GM13977 (cell line): ENCODE measurements at regions not wholly inside any gene's neighbourhood (a gene's known extent, or its start where the extent isn't known, plus 50 kb on each side); places are given as distances from the start of the nearest gene placed in this dataset.

Experiments
- DNase-seq: peaks from one replicate; pipeline ENCODE4 v3.0.0; 2012; ENCODE audit warnings: low spot score
- CTCF ChIP-seq: IDR thresholded peaks from 2 replicates; pipeline ENCODE4 v1.5.1; 2012; ENCODE audit warnings: mild to moderate bottlenecking, control low read depth; ENCODE audit not compliant: insufficient read depth; ENCODE audit errors: extremely low read depth, missing control alignments
- in situ Hi-C: fragments of 300-500 bp; cut with MboI; formaldehyde crosslinking; loops from one replicate; pipeline ENCODE4 v1.12.0; 2022; ENCODE audit warnings: low sequenced_read_pairs, low pct_unique_long_range_greater_than_20kb, mixed read lengths, inconsistent platforms; ENCODE audit not compliant: unreplicated experiment

- no peak for DNase-seq
- in situ Hi-C loops = no loop called here
Measured at GRCh38 chr6:145313041-145313855, 422.1 kb downstream of the EPM2A start.

GRCh38 chr6:145315982-145316600 lies 419.2 kb downstream of the EPM2A start:
- DNase-seq = no peak
- TF ChIP-seq CTCF = no peak
- in situ Hi-C loops = no loop called here

More at GRCh38 chr6:145313041-145313855, 422.1 kb downstream of the EPM2A start:
- TF ChIP-seq CTCF = no peak

GRCh38 chr6:145318952-145319351 lies 416.4 kb downstream of the EPM2A start:
- in situ Hi-C loops = no loop called here
- no peak for TF ChIP-seq CTCF
- no peak for DNase-seq

GRCh38 chr6:145319605-145320004 lies 415.7 kb downstream of the EPM2A start:
- in situ Hi-C loops = no loop called here
- no peak for TF ChIP-seq CTCF
- no peak for DNase-seq

GRCh38 chr6:145323646-145324045 lies 411.7 kb downstream of the EPM2A start:
- no peak for DNase-seq
- no peak for TF ChIP-seq CTCF
- in situ Hi-C loops = no loop called here

GRCh38 chr6:145327586-145327985 lies 407.7 kb downstream of the EPM2A start:
- DNase-seq = no peak
- TF ChIP-seq CTCF = no peak
- in situ Hi-C loops = no loop called here
